Activated gamma-delta T cell treated with Interleukin-2 at 50 U/mL for 16 hours (primary cell): ENCODE measurements at regions not wholly inside any gene's neighbourhood (a gene's known extent, or its start where the extent isn't known, plus 50 kb on each side); places are given as distances from the start of the nearest gene placed in this dataset.
"Not testable (repeated sequence)": the region's sequence is repeated elsewhere in the genome, so short reads cannot be mapped to it uniquely, and the experiment has no call there.

ENCODE experiments used
- DNase-seq: peaks from one replicate; pipeline ENCODE4 v3.0.0-alpha.2; 2020

DNA sequence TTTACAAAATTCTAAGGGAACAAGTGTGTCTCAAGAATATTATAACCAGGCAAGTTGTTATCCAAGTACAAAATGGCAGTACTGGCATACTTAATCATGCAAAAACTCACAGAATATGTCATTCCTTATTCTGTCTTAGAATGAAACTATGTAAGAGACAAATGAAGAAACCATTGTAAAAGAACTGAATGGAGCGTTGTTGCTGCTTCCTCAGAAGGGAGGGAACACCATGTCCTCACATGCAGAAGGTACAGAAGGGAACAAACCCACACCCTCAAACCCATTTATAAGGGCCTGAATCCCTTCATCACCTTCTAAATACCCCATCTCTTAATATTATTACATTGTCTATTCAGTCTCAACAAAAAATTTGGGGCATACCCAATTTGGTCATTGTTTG lies 960.0 kb downstream of the LTN1 start:
- DNase-seq = not testable (repeated sequence)

GRCh38 chr21:28031066-28031465 lies 961.6 kb downstream of the LTN1 start:
- DNase-seq = not testable (repeated sequence)

- DNase-seq = no peak
These were observed 967.6 kb downstream of the LTN1 start for GRCh38 chr21:28025111-28025510.

GRCh38 chr21:28018741-28019669 lies 973.7 kb downstream of the LTN1 start:
- no peak for DNase-seq

DNA sequence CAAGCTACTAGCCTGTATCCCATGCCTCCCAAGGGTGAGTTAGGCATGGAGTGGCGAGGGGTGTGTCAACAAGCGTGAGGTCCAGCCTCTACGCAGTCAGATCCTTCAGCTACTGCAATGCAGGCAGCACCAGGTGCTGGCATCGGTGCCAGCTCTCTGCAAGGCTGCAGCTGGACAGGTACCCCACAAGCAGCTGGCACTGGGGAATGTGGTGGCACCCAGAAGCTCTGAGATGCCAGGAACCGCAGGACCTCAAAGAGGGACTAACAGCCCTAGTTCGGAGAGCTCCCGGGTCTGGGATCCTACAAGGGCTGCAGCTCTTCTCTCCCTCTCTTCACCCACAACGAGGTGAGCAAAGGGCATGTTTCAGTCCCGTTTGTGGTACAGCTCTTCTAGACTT lies 974.5 kb downstream of the LTN1 start:
- DNase-seq = no peak

DNA sequence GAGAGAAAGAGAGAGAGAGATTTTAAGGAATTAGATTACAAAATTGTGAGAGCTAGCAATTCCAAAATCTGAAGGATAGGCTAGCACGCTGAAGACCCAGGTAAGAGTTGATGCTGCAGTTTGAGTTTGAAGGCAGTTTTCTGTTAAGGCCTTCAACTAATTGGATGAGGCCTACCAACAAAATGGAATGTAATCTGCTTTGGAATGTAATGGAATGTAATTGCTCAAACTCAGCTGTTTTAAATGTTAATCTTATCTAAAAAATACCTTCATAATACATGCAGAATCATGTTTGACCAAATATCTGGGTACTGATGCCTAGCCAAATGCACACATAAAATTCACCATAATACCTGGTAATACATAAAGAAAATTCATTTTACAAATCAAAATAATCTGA lies 976.1 kb downstream of the LTN1 start:
- no peak for DNase-seq

DNA sequence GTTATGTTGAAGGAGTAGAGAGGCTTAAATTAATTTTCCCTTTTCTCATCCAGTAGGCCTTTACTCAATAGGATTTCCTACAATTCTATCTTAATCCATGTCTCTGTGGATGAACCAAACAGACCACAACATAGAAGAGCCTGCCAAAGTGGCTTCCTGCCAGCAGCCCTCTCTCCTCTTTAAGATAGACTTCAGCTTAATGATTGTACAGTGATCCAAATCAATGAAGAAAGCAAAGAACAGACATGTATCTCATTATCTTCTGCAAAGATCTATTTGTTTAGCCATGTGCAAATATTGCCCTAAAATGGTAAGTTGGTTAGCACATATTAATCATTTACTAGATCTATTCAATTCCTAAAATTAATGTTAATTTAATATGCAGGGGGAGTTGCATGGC lies 979.6 kb downstream of the LTN1 start:
- DNase-seq = not testable (repeated sequence)

- DNase-seq = not testable (repeated sequence)
These were observed 980.7 kb downstream of the LTN1 start for GRCh38 chr21:28011970-28012369.

GRCh38 chr21:28008245-28008644 lies 984.4 kb downstream of the LTN1 start:
- DNase-seq = not testable (repeated sequence)

DNA sequence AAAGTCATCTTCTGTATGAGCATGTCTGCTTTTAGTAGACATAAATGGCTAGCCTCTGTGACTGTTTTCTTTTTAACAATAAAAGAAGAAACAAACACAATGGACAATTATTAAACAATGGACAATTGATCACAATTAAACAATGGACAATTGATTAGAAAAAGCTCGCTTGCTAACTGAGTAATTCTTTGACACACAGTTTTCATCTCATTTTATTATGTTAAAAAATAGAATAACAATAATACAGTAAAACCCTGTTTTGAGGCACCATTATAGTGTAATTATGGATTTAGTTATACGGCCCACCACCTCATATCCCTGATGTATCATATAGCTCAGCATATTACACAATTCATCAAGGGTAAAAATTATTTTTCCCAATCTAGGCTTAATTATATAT lies 989.0 kb downstream of the LTN1 start:
- not testable (repeated sequence) for DNase-seq

- not testable (repeated sequence) for DNase-seq
These were observed 995.8 kb downstream of the LTN1 start for GRCh38 chr21:27996906-27997305.

- DNase-seq = not testable (repeated sequence)
These were observed 1007.9 kb downstream of the LTN1 start for GRCh38 chr21:27984663-27985325.

DNA sequence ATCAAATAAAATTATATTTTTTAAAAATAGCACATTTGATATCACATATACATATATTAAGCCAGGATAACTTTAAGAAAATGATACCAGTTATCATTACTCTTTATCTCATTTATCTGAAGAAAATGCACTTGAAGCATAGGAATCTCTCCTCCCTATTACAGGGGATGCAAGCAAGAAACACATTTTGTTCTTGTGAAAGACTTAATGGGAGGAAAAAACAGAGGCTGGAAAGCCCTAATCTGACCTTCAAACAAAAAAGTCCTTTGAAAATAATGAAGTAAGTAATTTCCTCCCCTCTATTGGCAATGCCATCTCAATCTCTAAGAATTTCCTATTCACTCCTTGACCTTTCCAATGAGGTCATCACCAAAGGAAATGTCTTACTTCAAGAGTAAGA lies 1012.6 kb upstream of the ADAMTS5 start:
- not testable (repeated sequence) for DNase-seq

DNA sequence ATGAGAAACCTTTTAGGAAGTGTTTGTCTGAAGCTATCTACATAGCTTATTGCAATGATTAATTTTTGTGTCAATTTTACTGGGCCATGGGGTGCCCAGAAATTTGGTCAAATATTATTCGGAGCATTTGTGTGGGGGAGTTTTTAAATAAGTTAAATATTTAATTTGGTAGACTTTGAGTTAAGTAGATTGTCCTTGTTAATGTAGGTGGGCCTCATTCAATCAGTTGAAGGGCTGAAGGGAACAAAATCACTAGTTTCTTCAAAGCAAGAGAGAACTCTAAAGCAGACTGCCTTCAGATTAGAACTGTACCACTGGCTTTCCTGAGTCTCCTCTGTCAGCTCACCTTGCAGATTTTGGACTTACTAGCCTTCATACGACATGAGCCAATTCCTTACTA lies 1008.6 kb upstream of the ADAMTS5 start:
- DNase-seq = no peak

DNA sequence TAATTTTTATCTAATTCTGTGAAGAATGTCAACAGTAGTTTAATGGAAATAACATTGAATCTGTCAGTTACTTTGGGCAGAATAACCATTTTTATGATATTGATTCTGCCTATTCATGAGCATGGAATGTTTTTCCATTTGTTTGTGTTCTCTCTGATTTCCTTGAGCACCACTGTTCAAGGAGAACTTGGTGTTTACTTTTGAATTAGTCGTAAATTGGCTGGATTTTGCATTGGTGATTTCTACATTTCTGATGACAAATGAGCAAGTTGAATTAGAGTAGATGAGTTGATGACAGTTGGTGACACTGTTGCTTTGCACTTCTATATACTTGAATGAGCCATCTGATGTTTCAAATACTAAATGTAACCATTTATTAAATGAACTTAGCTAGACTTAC lies 1007.3 kb upstream of the ADAMTS5 start:
- not testable (repeated sequence) for DNase-seq

- not testable (repeated sequence) for DNase-seq
These were observed 1001.4 kb upstream of the ADAMTS5 start for GRCh38 chr21:27968240-27968639.

- DNase-seq = no peak
These were observed 987.8 kb upstream of the ADAMTS5 start for GRCh38 chr21:27954543-27955165.

- no peak for DNase-seq
These were observed 986.6 kb upstream of the ADAMTS5 start for GRCh38 chr21:27953340-27954045.

DNA sequence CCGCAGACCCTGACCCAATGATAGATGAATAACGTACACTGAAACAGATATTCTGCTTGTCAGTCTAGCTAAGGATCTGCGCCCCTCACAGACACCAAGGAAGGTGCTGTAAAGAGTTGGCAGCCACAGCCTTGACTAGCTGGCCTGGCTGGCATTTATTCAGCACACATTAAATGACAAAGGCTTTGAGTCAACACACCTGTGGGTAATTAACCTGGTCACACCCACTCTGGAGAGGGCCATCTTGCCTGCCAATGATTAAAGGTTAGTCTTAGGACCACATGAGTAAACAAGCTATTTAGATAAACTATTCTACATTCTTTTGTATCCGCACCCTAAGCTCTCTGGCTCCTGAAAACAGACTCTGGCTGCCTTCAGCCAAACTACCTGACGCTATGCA lies 982.2 kb upstream of the ADAMTS5 start:
- DNase-seq = not testable (repeated sequence)

GRCh38 chr21:27930108-27930767 lies 963.4 kb upstream of the ADAMTS5 start:
- DNase-seq = not testable (repeated sequence)

GRCh38 chr21:27929179-27929578 lies 962.3 kb upstream of the ADAMTS5 start:
- DNase-seq = not testable (repeated sequence)

- not testable (repeated sequence) for DNase-seq
These were observed 961.7 kb upstream of the ADAMTS5 start for GRCh38 chr21:27928534-27929115.
